ENCODE measurements at regions not wholly inside any gene's neighbourhood (a gene's known extent, or its start where the extent isn't known, plus 50 kb on each side); places are given as distances from the start of the nearest gene placed in this dataset.
"Not testable (repeated sequence)": the region's sequence is repeated elsewhere in the genome, so short reads cannot be mapped to it uniquely, and the experiment has no call there.

- Histone ChIP-seq H3K27ac (replicated peaks) (no peak overlapping the region), H3K4me3 (replicated peaks; ENCODE audit: insufficient read depth, low read length) (no peak overlapping the region), H3K27me3 (ENCODE audit: insufficient read depth, poor library complexity, severe bottlenecking) (no peaks in the 10 kb centered on the region)
- no peak for DNase-seq (ENCODE audit: low read depth in 1 of 2, low spot score in 1 of 2)
- TF ChIP-seq CTCF (IDR thresholded peaks at IDR 0.05; ENCODE audit: insufficient read depth, low read length) (no peak), POLR2AphosphoS5 (IDR thresholded peaks at IDR 0.05; ENCODE audit: low read depth) (no peak), SPI1 (IDR thresholded peaks at IDR 0.05; ENCODE audit: borderline replicate concordance, low read depth) (no peak), GABPA (IDR thresholded peaks at IDR 0.05; ENCODE audit: low read depth) (no peak), REST (IDR thresholded peaks at IDR 0.05; ENCODE audit: insufficient replicate concordance, low read depth) (no peak)
Observed at GRCh38 chr6:121627761-121628160, 192.3 kb downstream of the GJA1 start.

- no peaks in the 10 kb centered on the region for H3K27me3 ChIP-seq (ENCODE audit: insufficient read depth, poor library complexity, severe bottlenecking)
- no peak overlapping the region for H3K4me3 ChIP-seq (replicated peaks; ENCODE audit: insufficient read depth, low read length)
- TF ChIP-seq POLR2AphosphoS5 (IDR thresholded peaks at IDR 0.05; ENCODE audit: low read depth) (no peak), GABPA (IDR thresholded peaks at IDR 0.05; ENCODE audit: low read depth) (no peak)
- no peak overlapping the region for H3K27ac ChIP-seq (replicated peaks)
- DNase-seq (ENCODE audit: low read depth in 1 of 2, low spot score in 1 of 2): no peak
Observed at GRCh38 chr6:121630716-121631115, 195.3 kb downstream of the GJA1 start.

- H3K27me3 ChIP-seq (ENCODE audit: insufficient read depth, poor library complexity, severe bottlenecking); H3K4me3 ChIP-seq (replicated peaks; ENCODE audit: insufficient read depth, low read length); H3K27ac ChIP-seq (replicated peaks); DNase-seq (ENCODE audit: low read depth in 1 of 2, low spot score in 1 of 2): not testable (repeated sequence)
Observed at GRCh38 chr6:121631752-121632151, 196.3 kb downstream of the GJA1 start.

- no peak for TF ChIP-seq GABPA (IDR thresholded peaks at IDR 0.05; ENCODE audit: low read depth)
- H3K27me3 ChIP-seq (ENCODE audit: insufficient read depth, poor library complexity, severe bottlenecking): no peaks in the 10 kb centered on the region
- no peak overlapping the region for H3K27ac ChIP-seq (replicated peaks)
- H3K4me3 ChIP-seq (replicated peaks; ENCODE audit: insufficient read depth, low read length): no peak overlapping the region
- no peak for DNase-seq (ENCODE audit: low read depth in 1 of 2, low spot score in 1 of 2)
Observed at GRCh38 chr6:121633309-121633708, 197.9 kb downstream of the GJA1 start.

- H3K4me3 ChIP-seq (replicated peaks; ENCODE audit: insufficient read depth, low read length); DNase-seq (ENCODE audit: low read depth in 1 of 2, low spot score in 1 of 2); H3K27ac ChIP-seq (replicated peaks); H3K27me3 ChIP-seq (ENCODE audit: insufficient read depth, poor library complexity, severe bottlenecking): not testable (repeated sequence)
Observed at GRCh38 chr6:121634586-121634985, 199.1 kb downstream of the GJA1 start.

- H3K27me3 ChIP-seq (ENCODE audit: insufficient read depth, poor library complexity, severe bottlenecking): no peaks in the 10 kb centered on the region
- TF ChIP-seq GABPA (IDR thresholded peaks at IDR 0.05; ENCODE audit: low read depth) (no peak), CTCF (IDR thresholded peaks at IDR 0.05; ENCODE audit: insufficient read depth, low read length) (no peak), SPI1 (IDR thresholded peaks at IDR 0.05; ENCODE audit: borderline replicate concordance, low read depth) (no peak), REST (IDR thresholded peaks at IDR 0.05; ENCODE audit: insufficient replicate concordance, low read depth) (no peak), POLR2AphosphoS5 (IDR thresholded peaks at IDR 0.05; ENCODE audit: low read depth) (no peak)
- H3K27ac ChIP-seq (replicated peaks): no peak overlapping the region
- DNase-seq (ENCODE audit: low read depth in 1 of 2, low spot score in 1 of 2): no peak
- no peak overlapping the region for H3K4me3 ChIP-seq (replicated peaks; ENCODE audit: insufficient read depth, low read length)
Observed at GRCh38 chr6:121635355-121635754, 199.9 kb downstream of the GJA1 start.

GRCh38 chr6:121636217-121636616, 200.8 kb downstream of the GJA1 start:
- DNase-seq (ENCODE audit: low read depth in 1 of 2, low spot score in 1 of 2); H3K27ac ChIP-seq (replicated peaks); H3K4me3 ChIP-seq (replicated peaks; ENCODE audit: insufficient read depth, low read length); H3K27me3 ChIP-seq (ENCODE audit: insufficient read depth, poor library complexity, severe bottlenecking): not testable (repeated sequence)
